GM18511 (cell line): ENCODE measurements at regions not wholly inside any gene's neighbourhood (a gene's known extent, or its start where the extent isn't known, plus 50 kb on each side); places are given as distances from the start of the nearest gene placed in this dataset.

Experiments
- ATAC-seq: cut with Tn5 transposase; IDR thresholded peaks from one replicate; pipeline ENCODE4 v1.9.1; 2021; ENCODE audit warnings: mild to moderate bottlenecking, moderate library complexity; ENCODE audit not compliant: unreplicated experiment

DNA sequence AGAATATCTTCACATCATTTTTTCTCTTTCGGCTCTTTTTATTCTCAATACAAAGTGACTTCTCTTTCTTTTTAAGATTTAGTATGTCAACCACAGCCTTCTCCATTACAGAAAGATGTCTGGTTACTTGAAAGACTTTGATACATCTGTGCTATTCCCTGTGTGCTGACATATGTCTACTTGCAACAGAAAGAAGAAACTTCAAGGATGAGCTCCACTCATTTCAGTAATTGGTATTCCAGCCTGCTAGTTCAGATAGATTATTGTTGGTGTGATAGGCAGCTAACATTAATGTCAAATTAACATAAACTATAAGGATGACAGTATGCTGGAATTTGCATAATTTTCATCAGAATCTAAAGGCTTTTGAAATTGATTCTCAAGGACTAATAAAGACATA lies 948.7 kb downstream of the PCDH18 start:
- no peak for ATAC-seq

- no peak for ATAC-seq
Measured at GRCh38 chr4:136581119-136581518, 951.2 kb downstream of the PCDH18 start.

GRCh38 chr4:136575146-136575545 lies 957.1 kb downstream of the PCDH18 start:
- ATAC-seq = no peak

DNA sequence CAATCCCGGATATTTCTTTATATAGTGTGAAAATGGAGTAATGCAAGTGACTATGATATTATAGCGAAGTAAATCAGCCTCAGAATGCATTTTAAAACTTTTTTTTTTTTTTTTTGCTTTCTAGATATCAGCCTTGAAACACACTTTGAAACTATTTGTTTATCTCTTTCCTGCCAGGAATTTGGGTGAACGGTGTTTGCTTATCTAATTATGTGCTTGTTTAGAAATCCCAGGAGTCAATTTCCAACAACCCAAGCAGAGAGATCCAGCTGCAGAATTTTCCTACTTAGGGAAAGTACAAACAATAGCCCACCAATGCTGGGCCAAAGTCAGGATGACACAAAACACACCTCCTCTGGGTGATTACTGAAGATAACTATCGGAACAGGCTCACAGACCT lies 958.8 kb downstream of the PCDH18 start:
- no peak for ATAC-seq

DNA sequence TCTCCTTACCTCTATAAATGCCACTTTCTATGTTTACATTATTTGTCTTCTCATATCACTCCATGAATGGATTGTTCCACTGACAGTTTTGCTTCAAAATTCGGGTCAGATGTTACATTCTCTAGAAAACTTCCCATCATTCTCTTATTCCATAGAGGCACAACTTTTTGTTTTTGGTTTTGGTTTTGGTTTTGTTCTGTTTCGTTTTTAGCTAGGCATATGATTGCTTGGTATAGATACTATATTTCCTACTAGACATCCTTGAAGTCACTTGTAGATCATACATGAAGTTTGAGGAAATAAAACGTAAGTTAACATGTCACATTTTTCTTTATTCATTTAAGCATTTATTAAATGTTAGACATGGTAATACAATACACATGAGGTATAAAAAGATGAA lies 961.0 kb downstream of the PCDH18 start:
- peak; percentile 47 for ATAC-seq

GRCh38 chr4:136562834-136563233 lies 969.5 kb downstream of the PCDH18 start:
- no peak for ATAC-seq

DNA sequence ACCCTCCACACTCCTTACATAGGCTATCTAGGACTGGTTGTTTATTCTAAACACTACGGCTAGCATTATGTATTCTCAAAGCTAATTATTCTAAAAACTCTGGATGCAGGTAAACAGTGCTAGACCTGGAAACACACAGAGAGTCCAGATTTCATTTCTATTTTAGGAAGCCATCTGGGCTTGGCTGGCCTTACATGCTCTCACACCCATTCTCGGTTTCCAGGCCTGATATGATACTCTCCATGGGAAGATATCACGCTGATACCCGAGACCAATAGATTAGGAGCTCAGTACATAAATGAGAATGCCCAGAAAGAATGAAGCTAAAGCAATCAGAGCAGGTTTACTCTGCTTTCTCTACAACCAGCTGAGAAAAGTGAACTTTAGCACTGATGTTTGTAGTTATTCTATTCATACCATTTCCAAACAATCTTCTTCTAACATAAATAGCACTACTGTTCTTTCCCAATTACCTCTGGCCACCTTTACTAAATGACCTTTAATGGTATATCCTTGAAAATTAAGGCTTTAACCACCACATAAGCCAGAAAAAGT lies 973.3 kb downstream of the PCDH18 start:
- no peak for ATAC-seq

GRCh38 chr4:136557396-136557795 lies 974.9 kb downstream of the PCDH18 start:
- no peak for ATAC-seq

GRCh38 chr4:136554033-136554432 lies 978.3 kb downstream of the PCDH18 start:
- ATAC-seq = no peak

- ATAC-seq = no peak
Measured at GRCh38 chr4:136551753-136552152, 980.5 kb downstream of the PCDH18 start.

GRCh38 chr4:136540747-136541146 lies 991.5 kb downstream of the PCDH18 start:
- ATAC-seq = no peak

- ATAC-seq = no peak
Measured at GRCh38 chr4:136528131-136528530, 1004.2 kb downstream of the PCDH18 start.

- peak; percentile 48 for ATAC-seq
Measured at GRCh38 chr4:136526517-136526916, 1005.8 kb downstream of the PCDH18 start.

DNA sequence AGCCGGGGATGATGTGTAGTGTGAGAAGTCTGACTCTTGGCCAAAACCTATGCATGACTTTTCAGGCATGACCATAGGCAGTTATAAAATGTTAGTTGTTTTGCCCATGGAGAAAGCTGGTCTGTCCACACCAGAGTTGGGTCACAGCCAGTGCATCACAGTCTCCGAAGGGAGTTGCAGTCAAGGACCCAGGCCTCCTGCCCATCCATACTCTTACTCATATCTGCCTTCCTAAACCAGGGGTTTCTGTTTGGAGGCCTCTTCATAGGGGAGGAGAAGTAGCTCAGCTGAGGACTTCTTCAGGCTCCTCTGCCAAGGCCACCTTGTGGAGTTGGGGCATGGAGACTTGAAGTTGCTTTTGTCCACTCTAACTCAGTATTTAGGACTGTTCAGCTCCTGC lies 1008.3 kb downstream of the PCDH18 start:
- ATAC-seq = no peak

DNA sequence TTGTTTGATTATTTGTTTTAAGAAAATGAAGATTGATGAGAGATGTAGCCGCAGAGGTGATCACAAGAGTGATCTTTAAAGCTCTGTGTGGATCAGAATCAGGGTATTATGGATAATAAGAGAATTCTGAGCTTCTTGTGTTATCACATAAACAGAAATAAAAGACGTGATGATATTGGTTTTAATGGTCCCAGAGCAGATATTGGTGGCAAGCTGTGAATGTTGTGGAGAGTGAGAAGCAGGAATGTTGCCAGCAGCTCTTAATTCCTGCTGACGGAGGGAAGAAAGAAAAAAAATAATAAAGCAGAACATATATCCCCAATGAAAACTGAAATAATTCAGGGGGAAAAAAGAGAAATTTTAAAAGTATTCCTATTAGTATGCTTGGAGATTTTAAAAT lies 1015.9 kb downstream of the PCDH18 start:
- ATAC-seq = no peak

DNA sequence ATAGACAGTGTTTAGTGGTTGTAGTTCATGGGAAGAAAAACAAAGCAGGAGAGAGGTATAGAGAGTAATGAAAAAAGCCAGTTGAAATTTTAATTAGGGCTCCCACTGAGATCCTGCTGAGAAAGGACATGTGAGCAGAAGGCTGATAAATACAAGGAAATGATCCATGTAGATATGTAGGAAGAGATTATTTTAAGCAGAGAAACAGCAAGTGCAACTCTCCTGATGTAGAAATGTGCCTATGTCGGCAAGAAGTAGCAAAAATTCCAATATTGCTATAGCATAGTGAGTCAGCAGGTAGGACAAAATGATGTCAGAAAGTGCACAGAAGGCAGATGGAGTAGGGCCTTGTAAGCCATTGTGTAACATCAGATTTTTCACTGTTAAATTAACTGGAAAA lies 1027.3 kb downstream of the PCDH18 start:
- ATAC-seq = no peak

GRCh38 chr4:136495851-136496250 lies 1036.4 kb downstream of the PCDH18 start:
- ATAC-seq = no peak

- ATAC-seq = no peak
Measured at GRCh38 chr4:136495076-136495475, 1037.2 kb downstream of the PCDH18 start.

DNA sequence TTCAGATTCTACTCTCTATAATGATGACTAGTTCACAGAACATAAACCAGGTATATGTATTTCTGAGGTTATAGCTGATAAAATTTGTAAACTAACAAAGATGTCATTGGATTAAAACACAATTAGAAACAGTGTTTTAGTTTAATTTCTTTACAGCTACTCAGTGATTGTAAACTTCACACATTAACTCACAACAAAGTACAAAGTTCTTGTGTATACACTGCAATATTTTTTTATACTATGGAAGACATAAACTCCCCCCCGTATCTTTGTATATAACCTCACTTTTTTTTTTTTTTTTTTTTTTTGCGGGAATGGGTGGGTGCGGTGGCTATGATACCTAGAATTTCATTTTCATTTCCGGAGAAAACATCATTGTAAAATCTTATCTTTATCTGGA lies 1043.2 kb downstream of the PCDH18 start:
- no peak for ATAC-seq

GRCh38 chr4:136484996-136485395 lies 1047.3 kb downstream of the PCDH18 start:
- no peak for ATAC-seq

DNA sequence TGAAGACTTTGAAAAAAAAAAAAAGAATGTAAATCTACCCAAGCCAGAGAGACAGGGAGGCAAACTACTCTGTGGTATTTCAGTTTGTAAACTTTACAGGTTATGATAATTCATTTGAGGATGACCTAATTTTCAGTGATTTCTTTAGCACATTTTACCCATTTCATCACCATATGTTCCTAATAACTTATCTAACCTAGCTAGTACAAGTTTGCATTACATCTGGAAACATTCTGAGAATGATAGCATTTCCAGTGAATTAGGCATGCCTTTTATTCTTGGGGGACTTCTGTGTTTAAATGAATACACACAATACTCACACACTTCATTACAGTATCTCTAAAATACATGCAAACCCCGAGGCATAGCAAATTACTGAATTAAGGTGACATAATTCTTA lies 1055.5 kb downstream of the PCDH18 start:
- ATAC-seq = no peak

- ATAC-seq = no peak
Measured at GRCh38 chr4:136471051-136471450, 1061.2 kb downstream of the PCDH18 start.

GRCh38 chr4:136465691-136466090 lies 1066.6 kb downstream of the PCDH18 start:
- no peak for ATAC-seq

DNA sequence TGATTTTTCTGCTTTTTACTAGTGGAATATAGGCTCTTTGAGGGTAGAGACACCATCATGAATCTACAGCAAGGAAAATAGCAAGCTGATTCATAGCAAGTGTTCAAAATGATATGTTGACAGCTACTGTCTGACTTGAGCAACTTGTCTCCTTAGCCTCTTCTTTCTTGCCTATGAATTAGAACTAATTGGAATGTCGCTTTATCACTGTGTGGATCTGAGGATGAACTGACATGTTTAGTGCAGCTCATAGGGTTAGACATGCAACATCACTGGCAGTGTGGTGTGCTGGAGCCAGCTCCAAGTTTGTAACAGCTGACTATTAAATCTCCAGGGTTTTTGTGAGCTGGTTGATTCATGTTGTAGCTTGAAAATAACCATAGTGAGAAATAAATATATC lies 1068.4 kb downstream of the PCDH18 start:
- no peak for ATAC-seq
